Lung (tissue), 11 donors: ENCODE measurements at regions not wholly inside any gene's neighbourhood (a gene's known extent, or its start where the extent isn't known, plus 50 kb on each side); places are given as distances from the start of the nearest gene placed in this dataset.

Experiments
- ATAC-seq: fragments of 200-7000 bp; cut with Tn5 transposase; one replicate; pipeline ENCODE4 v1.9.1; 2020; ENCODE audit warnings: moderate number of reproducible peaks; ENCODE audit not compliant: insufficient read depth, low FRiP score
- DNase-seq, 3 donors: peaks; one replicate each; pipeline ENCODE4 v3.0.0-alpha.2; 2013 to 2017
- H3K27ac ChIP-seq, 2 donors: one replicate each; pipeline ENCODE4 v1.5.1; 2013; ENCODE audit warnings: mild to moderate bottlenecking in 2 of 2, moderate library complexity in 2 of 2, control low read depth in 1 of 2, inconsistent platforms in 1 of 2, low read depth in 1 of 2, low read length in 1 of 2
- H3K27me3 ChIP-seq, 3 donors: one replicate each; pipeline ENCODE4 v1.5.1; 2013; ENCODE audit warnings: low read length in 2 of 3; ENCODE audit not compliant: control insufficient read depth in 3 of 3, insufficient read depth in 3 of 3
- H3K36me3 ChIP-seq, 4 donors: one replicate each; pipeline ENCODE4 v1.5.1; 2013; ENCODE audit warnings: low read length in 4 of 4, mild to moderate bottlenecking in 1 of 4, moderate library complexity in 1 of 4; ENCODE audit not compliant: control insufficient read depth in 4 of 4, insufficient read depth in 4 of 4
- H3K4me1 ChIP-seq, 5 donors: one replicate each; pipeline ENCODE4 v1.5.1; 2013; ENCODE audit warnings: low read length in 5 of 5, mild to moderate bottlenecking in 2 of 5, moderate library complexity in 1 of 5; ENCODE audit not compliant: control insufficient read depth in 5 of 5, insufficient read depth in 5 of 5
- H3K4me3 ChIP-seq: one replicate; pipeline ENCODE4 v1.5.1; 2013; ENCODE audit warnings: mild to moderate bottlenecking, control low read depth, moderate library complexity
- H3K9ac ChIP-seq, 2 donors: one replicate each; pipeline ENCODE4 v1.5.1; 2013; ENCODE audit warnings: low read length in 2 of 2, control low read depth in 1 of 2; ENCODE audit not compliant: insufficient read depth in 1 of 2
- H3K9me3 ChIP-seq, 4 donors: one replicate each; pipeline ENCODE4 v1.5.1; 2013; ENCODE audit warnings: low read length in 3 of 4, mild to moderate bottlenecking in 1 of 4, moderate library complexity in 1 of 4; ENCODE audit not compliant: control insufficient read depth in 4 of 4, insufficient read depth in 3 of 4
- WGBS, 2 donors: extraction: QIAGEN DNeasy Blood & Tissue Kit; methylation state at CpG; one replicate each; pipeline ENCODE4 v1.1.7; 2013; 5-methylcytosine and 5-hydroxymethylcytosine counted together
- TF ChIP-seq, protein P1 (sequence below): IDR thresholded peaks from 2 replicates; pipeline ENCODE4 v1.5.1; 2012; ENCODE audit warnings: mild to moderate bottlenecking; ENCODE audit errors: control extremely low read depth, extremely low read depth
- donor health status: control.
- donor health status: control.
- donor health status: Bipolar disorder and iron deficiency.
- donor health status: healthy.
- donor health status: DM: yes; HTN: yes; CAD: no.

DNA sequence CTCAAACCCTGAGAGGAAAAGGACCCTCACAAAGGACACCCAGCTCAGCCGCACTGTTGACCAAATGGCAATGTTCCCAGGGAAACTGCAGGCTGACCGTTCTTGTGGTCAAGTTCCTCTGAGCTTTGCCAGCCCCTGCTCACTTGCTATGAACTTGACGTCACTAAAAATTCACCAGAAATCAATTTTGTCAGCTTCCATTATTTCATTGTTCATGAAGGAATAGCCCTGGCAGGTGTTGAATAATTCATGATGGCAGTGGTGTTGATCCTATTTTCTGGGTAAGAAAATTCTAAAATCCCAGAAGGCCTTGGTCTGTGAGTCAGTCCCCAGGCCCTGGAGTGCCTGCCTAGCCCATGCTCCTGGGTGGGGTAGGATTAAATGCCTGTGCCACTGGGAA lies 318.9 kb downstream of the ZNF326 start:
- Histone ChIP-seq H3K9ac (no peak overlapping the region), H3K4me1 (peaks cover 0 to 1% (median 0%) of the 10 kb centered on the region in 5 donors), H3K36me3 (no peaks in the 10 kb centered on the region), H3K4me3 (no peak overlapping the region), H3K27ac (no peak overlapping the region), H3K27me3 (no peaks in the 10 kb centered on the region), H3K9me3 (no peaks in the 10 kb centered on the region)
- no peak for ATAC-seq
- no peak for DNase-seq
- TF ChIP-seq, protein P1, sequence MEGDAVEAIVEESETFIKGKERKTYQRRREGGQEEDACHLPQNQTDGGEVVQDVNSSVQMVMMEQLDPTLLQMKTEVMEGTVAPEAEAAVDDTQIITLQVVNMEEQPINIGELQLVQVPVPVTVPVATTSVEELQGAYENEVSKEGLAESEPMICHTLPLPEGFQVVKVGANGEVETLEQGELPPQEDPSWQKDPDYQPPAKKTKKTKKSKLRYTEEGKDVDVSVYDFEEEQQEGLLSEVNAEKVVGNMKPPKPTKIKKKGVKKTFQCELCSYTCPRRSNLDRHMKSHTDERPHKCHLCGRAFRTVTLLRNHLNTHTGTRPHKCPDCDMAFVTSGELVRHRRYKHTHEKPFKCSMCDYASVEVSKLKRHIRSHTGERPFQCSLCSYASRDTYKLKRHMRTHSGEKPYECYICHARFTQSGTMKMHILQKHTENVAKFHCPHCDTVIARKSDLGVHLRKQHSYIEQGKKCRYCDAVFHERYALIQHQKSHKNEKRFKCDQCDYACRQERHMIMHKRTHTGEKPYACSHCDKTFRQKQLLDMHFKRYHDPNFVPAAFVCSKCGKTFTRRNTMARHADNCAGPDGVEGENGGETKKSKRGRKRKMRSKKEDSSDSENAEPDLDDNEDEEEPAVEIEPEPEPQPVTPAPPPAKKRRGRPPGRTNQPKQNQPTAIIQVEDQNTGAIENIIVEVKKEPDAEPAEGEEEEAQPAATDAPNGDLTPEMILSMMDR = no peak
- 79 to 90% methylated on average over 3 of the region's 3 CpGs for WGBS, 2 donors

DNA sequence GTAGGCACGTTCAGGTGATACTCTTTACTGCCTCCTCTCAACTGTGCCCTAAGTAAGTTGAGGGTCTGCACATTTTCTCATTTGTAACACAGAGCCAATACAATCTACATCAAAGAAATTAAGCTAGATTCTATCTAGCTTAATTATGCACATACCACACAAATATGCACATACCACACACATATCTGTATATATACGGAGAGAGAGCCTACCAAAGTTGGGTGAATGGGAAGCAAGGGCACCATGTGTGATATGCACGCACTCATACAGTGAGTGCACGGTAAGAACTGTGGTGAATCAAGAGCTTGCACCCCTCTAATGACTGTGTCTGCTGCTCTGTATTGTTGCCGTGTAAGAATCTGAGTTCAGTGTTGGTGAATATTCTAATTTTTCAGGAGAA lies 314.9 kb downstream of the ZNF326 start:
- ATAC-seq (no peak), DNase-seq (no peak)
- H3K4me3 ChIP-seq = no peak overlapping the region
- H3K9me3 ChIP-seq = peaks cover 0 to 2% (median 0%) of the 10 kb centered on the region in 4 donors
- TF ChIP-seq, protein P1 = no peak
- H3K27me3 ChIP-seq = no peaks in the 10 kb centered on the region
- H3K9ac ChIP-seq = no peak overlapping the region
- 89 to 92% methylated on average over 5 of the region's 5 CpGs for WGBS, 2 donors
- H3K27ac ChIP-seq = no peak overlapping the region
- no peaks in the 10 kb centered on the region for H3K36me3 ChIP-seq
- peaks cover 0 to 1% (median 0%) of the 10 kb centered on the region in 5 donors for H3K4me1 ChIP-seq

DNA sequence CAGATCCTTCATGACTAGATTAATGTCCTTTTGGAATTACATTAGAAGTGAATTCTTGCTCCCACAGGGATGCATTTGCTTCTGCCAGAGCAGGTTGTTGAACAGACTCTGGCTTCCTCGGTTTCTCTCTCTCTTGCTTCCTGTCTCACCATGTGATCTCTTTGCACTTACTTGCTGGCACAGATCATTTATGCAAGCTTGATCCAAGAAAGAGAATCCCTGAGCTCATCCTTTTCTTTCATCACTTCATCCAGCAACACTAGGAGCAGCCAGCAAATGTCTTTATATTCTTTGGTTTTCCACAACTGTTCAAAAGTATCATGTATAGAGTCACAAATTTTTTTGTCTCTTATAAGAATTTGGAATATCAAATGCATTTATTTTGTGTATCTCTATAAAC lies 313.5 kb downstream of the ZNF326 start:
- ATAC-seq = no peak
- H3K4me1 ChIP-seq = no peaks in the 10 kb centered on the region
- H3K4me3 ChIP-seq = no peak overlapping the region
- no peak overlapping the region for H3K27ac ChIP-seq
- no peaks in the 10 kb centered on the region for H3K36me3 ChIP-seq
- 76 to 83% methylated on average over 1 of the region's 1 CpG for WGBS, 2 donors
- H3K9me3 ChIP-seq = peaks cover 0 to 2% (median 0%) of the 10 kb centered on the region in 4 donors
- DNase-seq = no peak
- no peaks in the 10 kb centered on the region for H3K27me3 ChIP-seq
- TF ChIP-seq, protein P1 = no peak
- no peak overlapping the region for H3K9ac ChIP-seq

DNA sequence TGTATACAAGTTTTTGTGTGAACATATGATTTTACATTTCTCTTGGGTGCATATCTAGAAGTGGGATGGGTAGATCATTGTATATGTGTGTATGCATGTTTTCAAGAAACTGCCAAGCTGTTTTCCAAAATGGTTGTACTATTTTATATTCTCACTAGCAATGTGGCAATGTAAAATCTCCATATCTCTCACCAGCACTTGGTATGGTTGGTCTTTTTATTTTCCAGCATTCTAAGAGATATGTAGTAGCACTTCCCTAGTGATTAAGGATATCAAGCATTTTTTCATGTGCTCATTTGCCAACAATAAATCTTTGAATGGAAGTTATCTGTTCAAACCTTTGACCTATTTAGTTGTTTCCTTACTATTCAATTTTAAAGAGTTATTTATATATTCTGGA lies 310.7 kb downstream of the ZNF326 start:
- Histone ChIP-seq H3K27ac (no peak overlapping the region), H3K9me3 (peaks cover 0 to 2% (median 0%) of the 10 kb centered on the region in 4 donors), H3K4me3 (no peak overlapping the region), H3K36me3 (no peaks in the 10 kb centered on the region), H3K9ac (no peak overlapping the region), H3K27me3 (no peaks in the 10 kb centered on the region), H3K4me1 (no peaks in the 10 kb centered on the region)
- DNase-seq (no peak), ATAC-seq (no peak)
- TF ChIP-seq, protein P1 = no peak
